BJ (cell line): ENCODE measurements at regions not wholly inside any gene's neighbourhood (a gene's known extent, or its start where the extent isn't known, plus 50 kb on each side); places are given as distances from the start of the nearest gene placed in this dataset.

Experiments
- CTCF ChIA-PET: fragments of 350-600 bp; formaldehyde crosslinking; extraction: SDS; loops from one replicate; lab custom pipeline; 2021; ENCODE audit warnings: antibody characterized with exemption, inconsistent platforms; lab: Yijun Ruan, JAX
- POLR2A ChIA-PET: fragments of 300-600 bp; sonication (Branson Sonifier 250); formaldehyde crosslinking; extraction: SDS; loops from one replicate; lab custom pipeline; 2021; ENCODE audit warnings: antibody characterized with exemption; lab: Charles Lee
- DNase-seq: peaks from one replicate; pipeline ENCODE4 v3.0.0-alpha.2; 2011; ENCODE audit warnings: low read depth
- H3K27me3 ChIP-seq: 2 replicates; pipeline ENCODE4 v1.6.0; 2011; ENCODE audit warnings: low read length; ENCODE audit not compliant: control insufficient read depth, insufficient read depth
- H3K36me3 ChIP-seq: 2 replicates; pipeline ENCODE4 v1.5.1; 2011; ENCODE audit warnings: low read length; ENCODE audit not compliant: control insufficient read depth, insufficient read depth
- H3K4me3 ChIP-seq: 2 replicates; pipeline ENCODE4 v1.5.1; 2011; ENCODE audit warnings: low read depth, mild to moderate bottlenecking, control low read depth, low read length
- TF ChIP-seq, protein P1 (sequence below): IDR thresholded peaks from 2 replicates; pipeline ENCODE4 v1.5.1; 2011; ENCODE audit warnings: low read depth, mild to moderate bottlenecking, control low read depth, inconsistent platforms, low read length, moderate library complexity; ENCODE audit not compliant: insufficient read depth

DNA sequence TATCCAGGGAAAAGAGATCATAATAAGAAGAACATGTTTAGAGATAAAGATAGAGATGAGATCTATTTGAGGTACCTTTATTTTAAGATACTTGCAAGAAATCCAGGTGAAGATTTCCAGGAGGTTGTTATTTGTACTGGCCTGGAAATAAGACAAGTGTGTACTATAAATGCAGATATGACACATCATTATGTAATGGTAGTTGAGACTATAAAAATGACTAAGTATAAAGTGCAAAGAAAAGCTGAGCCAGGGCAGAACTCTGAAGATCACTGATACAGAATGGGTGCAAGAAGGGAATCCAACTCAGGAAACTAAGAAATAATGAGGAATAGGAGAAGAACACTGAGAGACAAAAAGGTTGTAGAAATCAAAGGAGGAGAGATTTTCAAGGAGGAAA lies 378.2 kb upstream of the PBX1 start:
- Histone ChIP-seq H3K36me3 (no peaks in the 10 kb centered on the region), H3K27me3 (no peaks in the 10 kb centered on the region), H3K4me3 (no peak overlapping the region)
- DNase-seq = no peak
- TF ChIP-seq, protein P1, sequence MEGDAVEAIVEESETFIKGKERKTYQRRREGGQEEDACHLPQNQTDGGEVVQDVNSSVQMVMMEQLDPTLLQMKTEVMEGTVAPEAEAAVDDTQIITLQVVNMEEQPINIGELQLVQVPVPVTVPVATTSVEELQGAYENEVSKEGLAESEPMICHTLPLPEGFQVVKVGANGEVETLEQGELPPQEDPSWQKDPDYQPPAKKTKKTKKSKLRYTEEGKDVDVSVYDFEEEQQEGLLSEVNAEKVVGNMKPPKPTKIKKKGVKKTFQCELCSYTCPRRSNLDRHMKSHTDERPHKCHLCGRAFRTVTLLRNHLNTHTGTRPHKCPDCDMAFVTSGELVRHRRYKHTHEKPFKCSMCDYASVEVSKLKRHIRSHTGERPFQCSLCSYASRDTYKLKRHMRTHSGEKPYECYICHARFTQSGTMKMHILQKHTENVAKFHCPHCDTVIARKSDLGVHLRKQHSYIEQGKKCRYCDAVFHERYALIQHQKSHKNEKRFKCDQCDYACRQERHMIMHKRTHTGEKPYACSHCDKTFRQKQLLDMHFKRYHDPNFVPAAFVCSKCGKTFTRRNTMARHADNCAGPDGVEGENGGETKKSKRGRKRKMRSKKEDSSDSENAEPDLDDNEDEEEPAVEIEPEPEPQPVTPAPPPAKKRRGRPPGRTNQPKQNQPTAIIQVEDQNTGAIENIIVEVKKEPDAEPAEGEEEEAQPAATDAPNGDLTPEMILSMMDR = no peak
- ChIA-PET CTCF (no interaction called here), POLR2A (no interaction called here)

DNA sequence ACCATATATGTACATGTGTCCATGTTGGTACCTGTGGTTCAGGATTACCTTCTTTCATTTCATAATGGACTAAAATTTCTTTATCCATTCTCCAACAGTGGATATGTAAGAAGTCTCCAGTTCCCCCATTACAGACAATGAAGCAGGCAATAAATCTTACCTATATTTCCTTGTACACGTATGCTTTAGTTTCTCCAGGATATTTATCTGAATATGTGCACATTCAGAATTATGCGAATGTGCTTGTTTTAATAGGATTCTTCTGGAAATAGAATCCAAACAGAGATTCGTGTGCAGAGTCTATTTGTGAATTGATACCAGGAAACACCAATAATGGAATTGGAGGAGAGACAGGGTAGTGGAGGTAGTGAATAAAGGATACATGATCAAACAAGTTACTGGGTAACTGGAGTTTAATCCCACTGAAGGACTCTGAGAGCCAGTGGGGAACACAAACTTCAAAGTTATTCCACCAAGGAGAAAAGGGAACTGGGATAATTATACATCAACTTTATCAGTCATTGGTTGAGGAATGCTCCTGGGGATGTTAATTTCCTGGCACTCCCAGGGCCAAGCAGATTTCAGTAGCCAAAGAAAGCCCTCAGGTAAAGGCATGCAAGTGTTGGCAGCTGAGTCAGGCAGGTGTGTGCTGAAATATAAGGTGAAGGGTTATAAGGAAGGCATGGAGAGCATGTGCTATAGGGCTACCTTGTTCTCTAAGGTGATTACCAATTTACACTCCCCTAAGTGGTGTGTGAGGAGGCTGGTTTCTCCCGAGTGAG lies 374.9 kb upstream of the PBX1 start:
- TF ChIP-seq, protein P1 = no peak
- Histone ChIP-seq H3K27me3 (no peaks in the 10 kb centered on the region), H3K4me3 (no peak overlapping the region), H3K36me3 (no peaks in the 10 kb centered on the region)
- ChIA-PET CTCF (interaction anchor here (0.6 kb wide), 1 partner anchor 11 kb away, joined by 3 read pairs; no protein-coding TSS in a partner anchor), POLR2A (no interaction called here)
- no peak for DNase-seq

DNA sequence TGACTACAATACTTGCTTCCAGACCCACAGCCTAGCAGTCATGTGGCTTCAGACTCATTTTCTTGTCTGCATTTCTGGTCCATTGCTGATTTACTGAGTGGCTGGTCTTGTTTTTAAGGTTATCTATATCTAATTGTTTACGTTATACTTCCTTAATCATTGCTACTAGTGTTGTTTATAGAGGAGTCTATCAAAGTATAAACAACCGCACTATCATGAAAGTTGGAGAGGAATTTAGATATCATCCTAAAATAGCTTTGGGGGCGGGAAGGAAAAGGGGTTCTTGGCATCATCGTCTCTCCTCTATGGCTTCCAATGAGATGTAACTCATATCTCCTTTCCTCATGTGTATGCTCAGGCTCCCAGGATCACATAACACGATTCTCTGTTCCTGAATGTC lies 372.1 kb upstream of the PBX1 start:
- DNase-seq = no peak
- ChIA-PET POLR2A (no interaction called here), CTCF (interaction anchor here (0.5 kb wide), 1 partner anchor 638 kb away, joined by 3 read pairs; no protein-coding TSS in a partner anchor)
- TF ChIP-seq, protein P1 = no peak
- Histone ChIP-seq H3K27me3 (no peaks in the 10 kb centered on the region), H3K36me3 (no peaks in the 10 kb centered on the region), H3K4me3 (no peak overlapping the region)

DNA sequence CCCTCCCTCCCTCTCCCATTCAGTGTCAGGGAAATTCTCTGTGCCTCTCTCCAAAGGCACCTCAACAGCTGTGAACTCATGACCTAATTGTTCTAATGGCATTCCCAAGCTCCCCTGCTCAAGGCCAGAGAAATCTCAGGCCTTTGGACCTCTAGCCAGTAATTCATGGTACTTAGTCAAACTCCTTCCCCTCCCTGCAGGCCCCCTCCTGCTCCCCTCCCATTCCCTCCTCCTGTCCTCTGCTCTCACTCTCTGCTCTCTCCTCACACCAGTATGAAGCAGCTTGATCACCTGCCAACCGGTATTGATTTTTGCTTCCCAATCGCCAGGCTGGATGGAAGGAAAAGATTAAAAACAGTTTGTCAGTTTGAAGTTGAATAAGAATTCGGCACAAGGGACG lies 370.5 kb upstream of the PBX1 start:
- Histone ChIP-seq H3K27me3 (no peaks in the 10 kb centered on the region), H3K4me3 (no peak overlapping the region), H3K36me3 (no peaks in the 10 kb centered on the region)
- TF ChIP-seq, protein P1 = no peak
- POLR2A ChIA-PET = no interaction called here
- CTCF ChIA-PET = no interaction called here
- no peak for DNase-seq

DNA sequence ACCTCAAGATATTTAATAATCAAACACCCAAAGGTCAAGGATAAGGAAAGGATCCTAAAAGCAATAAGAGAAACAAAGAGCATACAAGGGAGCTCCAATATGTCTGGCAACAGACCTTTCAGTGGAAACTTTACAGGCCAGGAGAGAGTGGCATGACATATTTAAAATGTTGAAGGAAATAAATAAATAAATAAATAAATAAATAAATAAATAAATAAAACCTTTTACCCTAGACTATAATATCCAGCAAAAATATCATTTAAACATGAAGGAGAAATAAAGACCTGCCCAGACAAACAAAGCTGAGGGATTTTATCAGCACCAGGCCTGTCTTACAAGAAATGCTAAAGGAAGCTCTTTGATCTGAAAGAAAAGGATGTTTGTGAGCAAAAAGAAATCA lies 367.8 kb upstream of the PBX1 start:
- CTCF ChIA-PET = no interaction called here
- DNase-seq = no peak
- H3K36me3 ChIP-seq = no peaks in the 10 kb centered on the region
- no peaks in the 10 kb centered on the region for H3K27me3 ChIP-seq
- TF ChIP-seq, protein P1 = no peak
- H3K4me3 ChIP-seq = no peak overlapping the region
- POLR2A ChIA-PET = no interaction called here
